GM13976 (cell line): ENCODE measurements at regions not wholly inside any gene's neighbourhood (a gene's known extent, or its start where the extent isn't known, plus 50 kb on each side); places are given as distances from the start of the nearest gene placed in this dataset.
"Not testable (repeated sequence)": the region's sequence is repeated elsewhere in the genome, so short reads cannot be mapped to it uniquely, and the experiment has no call there.

Experiments
- DNase-seq: peaks from one replicate; pipeline ENCODE4 v3.0.0; 2012; ENCODE audit warnings: low spot score
- CTCF ChIP-seq: IDR thresholded peaks from 2 replicates; pipeline ENCODE4 v1.5.1; 2012; ENCODE audit warnings: borderline replicate concordance, mild to moderate bottlenecking; ENCODE audit not compliant: insufficient read depth; ENCODE audit errors: extremely low read depth, missing control alignments, control extremely low read depth
- in situ Hi-C: fragments of 300-500 bp; cut with MboI; formaldehyde crosslinking; loops from one replicate; pipeline ENCODE4 v1.12.0; 2022; ENCODE audit warnings: low sequenced_read_pairs, mixed read lengths, inconsistent platforms; ENCODE audit not compliant: unreplicated experiment

GRCh38 chr22:23466351-23466750 lies 113.7 kb downstream of the IGLL1 start:
- TF ChIP-seq CTCF: no peak
- in situ Hi-C loops: no loop called here
- no peak for DNase-seq

- DNase-seq, in situ Hi-C loops: not testable (repeated sequence)
Observed at GRCh38 chr22:23464796-23465195, 115.3 kb downstream of the IGLL1 start.

GRCh38 chr22:23460517-23461031 lies 119.5 kb downstream of the IGLL1 start:
- in situ Hi-C loops, DNase-seq: not testable (repeated sequence)

GRCh38 chr22:23459645-23460516 lies 120.2 kb downstream of the IGLL1 start:
- DNase-seq, in situ Hi-C loops: not testable (repeated sequence)

GRCh38 chr22:23458663-23459541 lies 121.2 kb downstream of the IGLL1 start:
- no peak for TF ChIP-seq CTCF
- DNase-seq: no peak
- in situ Hi-C loops: no loop called here

GRCh38 chr22:23457380-23457985 lies 122.6 kb downstream of the IGLL1 start:
- TF ChIP-seq CTCF: no peak
- no peak for DNase-seq

GRCh38 chr22:23456666-23457379 lies 123.3 kb downstream of the IGLL1 start:
- in situ Hi-C loops, DNase-seq: not testable (repeated sequence)

More at GRCh38 chr22:23457380-23457985, 122.6 kb downstream of the IGLL1 start:
- in situ Hi-C loops: no loop called here

GRCh38 chr22:23454345-23454744 lies 125.7 kb downstream of the IGLL1 start:
- DNase-seq, in situ Hi-C loops: not testable (repeated sequence)

- no peak for TF ChIP-seq CTCF
- in situ Hi-C loops: no loop called here
- no peak for DNase-seq
Observed at GRCh38 chr22:23453277-23453676, 126.8 kb downstream of the IGLL1 start.
